Stimulated activated CD8-positive, alpha-beta memory T cell treated with anti-CD3 and anti-CD28 coated beads, Interleukin-7, amount 100 ng/mL, for 48 hours (primary cell): ENCODE measurements at regions not wholly inside any gene's neighbourhood (a gene's known extent, or its start where the extent isn't known, plus 50 kb on each side); places are given as distances from the start of the nearest gene placed in this dataset.

Experiments
- DNase-seq, 2 donors: peaks; one replicate each; pipeline ENCODE4 v3.0.0-alpha.2; 2020; ENCODE audit warnings: low read depth in 1 of 2; ENCODE audit errors: extremely low read depth in 1 of 2

GRCh38 chr20:11195899-11196558 lies 522.2 kb upstream of the JAG1 start:
- DNase-seq: no peak

GRCh38 chr20:11197851-11198250 lies 524.1 kb upstream of the JAG1 start:
- no peak for DNase-seq

- no peak for DNase-seq
Observed at GRCh38 chr20:11200423-11200822, 526.6 kb upstream of the JAG1 start.

GRCh38 chr20:11204926-11205768 lies 531.3 kb upstream of the JAG1 start:
- DNase-seq: no peak

- no peak for DNase-seq
Observed at GRCh38 chr20:11205769-11206362, 532.1 kb upstream of the JAG1 start.

- DNase-seq: no peak
Observed at GRCh38 chr20:11207749-11208502, 534.1 kb upstream of the JAG1 start.

- DNase-seq: no peak
Observed at GRCh38 chr20:11210611-11211010, 536.8 kb upstream of the JAG1 start.

- no peak for DNase-seq
Observed at GRCh38 chr20:11212272-11212671, 538.5 kb upstream of the JAG1 start.

- no peak for DNase-seq
Observed at GRCh38 chr20:11212902-11213301, 539.1 kb upstream of the JAG1 start.

GRCh38 chr20:11214256-11214840 lies 540.5 kb upstream of the JAG1 start:
- DNase-seq: no peak

GRCh38 chr20:11216451-11217314 lies 542.9 kb upstream of the JAG1 start:
- DNase-seq: no peak

- DNase-seq: no peak
Observed at GRCh38 chr20:11217326-11218172, 543.8 kb upstream of the JAG1 start.

GRCh38 chr20:11218173-11218680 lies 544.4 kb upstream of the JAG1 start:
- DNase-seq: no peak

- no peak for DNase-seq
Observed at GRCh38 chr20:11219192-11219591, 545.4 kb upstream of the JAG1 start.

- no peak for DNase-seq
Observed at GRCh38 chr20:11221046-11221445, 547.2 kb upstream of the JAG1 start.

GRCh38 chr20:11222243-11222642 lies 548.4 kb upstream of the JAG1 start:
- DNase-seq: no peak

- DNase-seq: no peak
Observed at GRCh38 chr20:11227602-11228001, 553.8 kb upstream of the JAG1 start.

- DNase-seq: no peak
Observed at GRCh38 chr20:11229772-11230171, 556.0 kb upstream of the JAG1 start.

GRCh38 chr20:11230999-11231398 lies 557.2 kb upstream of the JAG1 start:
- no peak for DNase-seq
